ENCODE measurements at regions not wholly inside any gene's neighbourhood (a gene's known extent, or its start where the extent isn't known, plus 50 kb on each side); places are given as distances from the start of the nearest gene placed in this dataset.

DNA sequence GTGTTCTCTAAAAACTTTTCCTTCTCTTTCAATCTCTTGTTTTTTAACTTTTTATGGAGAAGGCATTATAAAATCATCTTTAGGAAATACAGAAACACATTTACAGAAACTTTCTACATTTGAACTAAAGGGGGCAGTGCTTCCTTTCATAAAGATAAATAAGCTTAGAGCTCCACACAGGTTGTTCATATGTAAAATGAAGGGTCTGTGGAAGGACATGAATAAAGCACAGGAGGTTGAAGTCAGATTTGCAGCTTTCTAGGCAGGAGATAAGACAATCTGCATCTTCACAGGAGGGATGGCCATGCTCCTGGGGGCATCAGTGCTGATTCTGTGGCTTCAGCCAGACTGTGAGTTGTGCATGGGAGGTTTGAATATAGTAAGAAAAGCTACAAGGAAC is 426.0 kb downstream of the DAD1 start:
- H3K4me1 ChIP-seq (ENCODE audit: control insufficient read depth, insufficient read depth, low read length, poor library complexity, severe bottlenecking): no peaks in the 10 kb centered on the region
- no peaks in the 10 kb centered on the region for H3K27me3 ChIP-seq (replicated peaks; ENCODE audit: control insufficient read depth, insufficient read depth, low read length, poor library complexity, severe bottlenecking)
- DNase-seq: no peak
- H3K9me3 ChIP-seq (ENCODE audit: control insufficient read depth, low read length): no peaks in the 10 kb centered on the region
- no peaks in the 10 kb centered on the region for H3K36me3 ChIP-seq (ENCODE audit: control insufficient read depth, insufficient read depth, low read length)
- no peak overlapping the region for H3K4me3 ChIP-seq (ENCODE audit: insufficient read depth, low read depth, low read length, poor library complexity, severe bottlenecking)
- no peak overlapping the region for H3K27ac ChIP-seq (ENCODE audit: insufficient read depth, low read length, poor library complexity, severe bottlenecking)

DNA sequence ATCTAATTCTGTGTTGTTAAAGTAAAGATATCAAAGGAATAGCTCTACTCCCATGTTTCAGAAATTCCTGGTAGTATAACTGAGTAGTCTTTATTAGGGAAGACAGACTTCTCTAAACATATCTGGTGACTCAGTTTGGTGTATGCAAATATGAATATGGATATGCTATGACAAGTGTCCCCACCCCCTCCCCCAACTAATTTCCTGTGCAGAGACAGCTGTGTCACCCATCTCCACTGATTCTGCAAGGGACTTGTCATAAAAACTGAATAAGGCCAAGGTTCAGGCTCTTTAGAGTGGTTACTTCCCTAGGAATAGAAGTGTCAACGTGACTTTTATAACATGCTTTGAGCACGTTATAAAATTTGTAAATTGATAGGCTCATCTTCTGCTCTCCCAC is 429.1 kb downstream of the DAD1 start:
- H3K9me3 ChIP-seq (ENCODE audit: control insufficient read depth, low read length): no peaks in the 10 kb centered on the region
- no peak overlapping the region for H3K27ac ChIP-seq (ENCODE audit: insufficient read depth, low read length, poor library complexity, severe bottlenecking)

DNA sequence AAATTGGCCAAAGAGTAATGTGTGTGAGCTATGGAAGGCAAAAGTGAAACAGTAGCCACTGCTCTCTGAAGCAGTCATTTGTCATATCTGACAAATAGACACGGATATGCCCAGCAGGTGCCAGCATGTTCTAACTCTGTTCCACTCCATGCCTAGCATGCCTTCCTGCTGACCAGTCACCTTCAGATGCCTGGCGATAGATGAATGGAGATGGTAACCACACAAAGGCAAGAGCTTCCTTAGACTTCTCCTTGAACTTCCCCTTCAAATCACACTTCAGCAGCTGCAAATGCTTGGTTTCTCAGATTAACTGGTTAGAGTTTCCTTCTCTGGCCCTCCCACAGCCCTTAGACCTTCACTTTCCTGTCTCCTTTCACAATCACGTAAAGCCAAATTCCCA is 429.9 kb downstream of the DAD1 start:
- Histone ChIP-seq H3K36me3 (ENCODE audit: control insufficient read depth, insufficient read depth, low read length) (no peaks in the 10 kb centered on the region), H3K4me3 (ENCODE audit: insufficient read depth, low read depth, low read length, poor library complexity, severe bottlenecking) (no peak overlapping the region), H3K4me1 (ENCODE audit: control insufficient read depth, insufficient read depth, low read length, poor library complexity, severe bottlenecking) (no peaks in the 10 kb centered on the region), H3K27ac (ENCODE audit: insufficient read depth, low read length, poor library complexity, severe bottlenecking) (no peak overlapping the region), H3K27me3 (replicated peaks; ENCODE audit: control insufficient read depth, insufficient read depth, low read length, poor library complexity, severe bottlenecking) (no peaks in the 10 kb centered on the region), H3K9me3 (ENCODE audit: control insufficient read depth, low read length) (no peaks in the 10 kb centered on the region)
- no peak for DNase-seq

More for the DNA sequence above, 429.1 kb downstream of the DAD1 start:
- H3K36me3 ChIP-seq (ENCODE audit: control insufficient read depth, insufficient read depth, low read length): no peaks in the 10 kb centered on the region
- no peaks in the 10 kb centered on the region for H3K4me1 ChIP-seq (ENCODE audit: control insufficient read depth, insufficient read depth, low read length, poor library complexity, severe bottlenecking)
- DNase-seq: no peak
- H3K4me3 ChIP-seq (ENCODE audit: insufficient read depth, low read depth, low read length, poor library complexity, severe bottlenecking): no peak overlapping the region
- no peaks in the 10 kb centered on the region for H3K27me3 ChIP-seq (replicated peaks; ENCODE audit: control insufficient read depth, insufficient read depth, low read length, poor library complexity, severe bottlenecking)

DNA sequence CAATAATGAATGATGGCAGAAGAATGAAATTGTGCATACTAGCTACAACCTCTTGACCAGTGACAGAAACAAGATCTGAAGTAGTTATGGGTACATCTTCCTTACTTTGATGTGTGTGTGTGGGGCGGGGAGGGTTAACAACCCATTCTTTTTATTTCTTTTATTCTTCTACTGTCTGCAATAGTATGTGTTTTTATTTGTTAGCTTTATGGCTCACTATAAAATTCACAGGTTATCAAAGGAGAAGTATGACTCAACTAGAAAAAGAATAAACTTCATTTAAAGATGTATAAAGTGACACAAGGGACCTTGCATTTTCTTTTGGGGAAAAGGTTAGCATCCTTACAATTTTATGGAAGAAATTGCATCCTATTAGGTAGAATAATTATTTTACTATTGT is 430.5 kb downstream of the DAD1 start:
- no peak overlapping the region for H3K4me3 ChIP-seq (ENCODE audit: insufficient read depth, low read depth, low read length, poor library complexity, severe bottlenecking)
- H3K36me3 ChIP-seq (ENCODE audit: control insufficient read depth, insufficient read depth, low read length): no peaks in the 10 kb centered on the region
- H3K27ac ChIP-seq (ENCODE audit: insufficient read depth, low read length, poor library complexity, severe bottlenecking): no peak overlapping the region
- no peak for DNase-seq
- no peaks in the 10 kb centered on the region for H3K27me3 ChIP-seq (replicated peaks; ENCODE audit: control insufficient read depth, insufficient read depth, low read length, poor library complexity, severe bottlenecking)
- H3K4me1 ChIP-seq (ENCODE audit: control insufficient read depth, insufficient read depth, low read length, poor library complexity, severe bottlenecking): no peaks in the 10 kb centered on the region
- no peaks in the 10 kb centered on the region for H3K9me3 ChIP-seq (ENCODE audit: control insufficient read depth, low read length)

DNA sequence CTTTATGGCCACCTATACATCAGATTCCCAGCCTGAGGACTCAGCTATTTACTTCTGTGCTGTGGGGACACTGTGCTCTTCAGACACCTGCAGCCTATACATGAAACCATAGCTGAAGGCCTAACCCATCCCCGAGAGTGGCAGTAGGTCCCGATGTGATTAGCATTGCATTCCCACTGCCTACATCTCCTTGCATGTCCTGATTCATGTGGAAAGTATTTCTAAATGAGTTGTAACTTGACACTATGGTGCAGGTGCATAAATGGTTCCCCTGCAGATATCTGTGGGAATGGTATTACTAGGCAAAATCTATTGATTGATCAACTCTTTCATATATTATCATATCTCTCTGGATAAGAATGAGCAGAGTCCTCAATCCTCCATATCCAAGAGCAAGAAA is 433.5 kb downstream of the DAD1 start:
- Histone ChIP-seq H3K36me3 (ENCODE audit: control insufficient read depth, insufficient read depth, low read length) (no peaks in the 10 kb centered on the region), H3K27ac (ENCODE audit: insufficient read depth, low read length, poor library complexity, severe bottlenecking) (no peak overlapping the region), H3K27me3 (replicated peaks; ENCODE audit: control insufficient read depth, insufficient read depth, low read length, poor library complexity, severe bottlenecking) (no peaks in the 10 kb centered on the region), H3K9me3 (ENCODE audit: control insufficient read depth, low read length) (no peaks in the 10 kb centered on the region), H3K4me1 (ENCODE audit: control insufficient read depth, insufficient read depth, low read length, poor library complexity, severe bottlenecking) (no peaks in the 10 kb centered on the region), H3K4me3 (ENCODE audit: insufficient read depth, low read depth, low read length, poor library complexity, severe bottlenecking) (no peak overlapping the region)
- DNase-seq: no peak

DNA sequence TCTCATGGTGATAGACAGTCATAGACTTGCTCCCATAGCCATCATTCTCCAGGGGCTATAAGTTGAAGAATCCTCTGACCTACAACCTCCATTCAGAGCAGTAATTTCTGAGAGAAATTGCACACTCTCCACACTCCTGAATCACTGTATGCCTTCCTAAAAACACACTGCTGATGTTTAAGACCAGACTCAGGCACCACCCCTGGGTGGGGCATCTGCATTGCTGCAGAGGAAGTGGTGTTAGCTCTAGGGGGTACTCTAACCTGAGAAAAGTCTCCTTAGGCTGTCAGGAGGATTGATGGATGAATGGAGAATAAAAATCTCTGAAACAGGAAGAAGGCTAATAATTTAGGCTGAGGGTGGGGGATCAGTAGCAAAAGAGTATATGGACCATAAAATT is 436.1 kb downstream of the DAD1 start:
- H3K36me3 ChIP-seq (ENCODE audit: control insufficient read depth, insufficient read depth, low read length): no peaks in the 10 kb centered on the region
- no peaks in the 10 kb centered on the region for H3K9me3 ChIP-seq (ENCODE audit: control insufficient read depth, low read length)
- no peak for DNase-seq
- H3K27me3 ChIP-seq (replicated peaks; ENCODE audit: control insufficient read depth, insufficient read depth, low read length, poor library complexity, severe bottlenecking): no peaks in the 10 kb centered on the region
- H3K4me1 ChIP-seq (ENCODE audit: control insufficient read depth, insufficient read depth, low read length, poor library complexity, severe bottlenecking): no peaks in the 10 kb centered on the region
- no peak overlapping the region for H3K27ac ChIP-seq (ENCODE audit: insufficient read depth, low read length, poor library complexity, severe bottlenecking)
- no peak overlapping the region for H3K4me3 ChIP-seq (ENCODE audit: insufficient read depth, low read depth, low read length, poor library complexity, severe bottlenecking)

DNA sequence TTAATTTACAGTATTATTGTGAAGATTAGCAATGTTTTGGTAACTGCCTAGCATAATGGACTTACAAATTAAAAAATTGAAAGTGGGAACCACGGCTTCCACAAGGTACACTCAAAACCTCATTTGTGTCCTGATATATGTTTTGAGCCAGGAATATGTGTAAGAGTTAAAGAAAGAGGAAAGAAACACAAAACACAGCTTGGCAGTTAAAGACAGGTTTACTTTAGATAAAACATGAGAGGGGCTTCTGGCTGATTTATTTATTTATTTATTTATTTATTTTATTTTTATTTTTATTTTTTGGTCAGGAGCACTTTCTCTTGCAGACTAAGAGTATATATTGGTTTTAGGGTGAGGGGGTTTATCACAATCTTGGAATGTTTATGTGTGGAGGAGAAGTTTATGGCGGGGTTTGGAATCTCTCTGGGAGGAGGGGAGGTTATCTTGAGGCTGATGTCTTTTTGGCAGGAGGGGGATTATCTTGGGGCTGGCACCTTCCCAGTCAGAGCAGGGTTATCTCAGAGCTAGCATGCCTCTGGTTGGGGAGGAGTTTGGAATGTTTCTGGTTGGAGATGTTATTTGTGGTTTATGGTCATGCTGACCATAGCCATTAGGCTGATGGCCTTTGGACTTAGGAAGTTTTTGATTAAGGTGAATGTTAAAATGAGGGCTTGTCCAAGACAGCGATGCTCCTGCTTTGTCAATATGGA is 436.7 kb downstream of the DAD1 start:
- Histone ChIP-seq H3K4me3 (ENCODE audit: insufficient read depth, low read depth, low read length, poor library complexity, severe bottlenecking) (no peak overlapping the region), H3K36me3 (ENCODE audit: control insufficient read depth, insufficient read depth, low read length) (no peaks in the 10 kb centered on the region), H3K4me1 (ENCODE audit: control insufficient read depth, insufficient read depth, low read length, poor library complexity, severe bottlenecking) (no peaks in the 10 kb centered on the region), H3K27me3 (replicated peaks; ENCODE audit: control insufficient read depth, insufficient read depth, low read length, poor library complexity, severe bottlenecking) (no peaks in the 10 kb centered on the region), H3K9me3 (ENCODE audit: control insufficient read depth, low read length) (no peaks in the 10 kb centered on the region), H3K27ac (ENCODE audit: insufficient read depth, low read length, poor library complexity, severe bottlenecking) (no peak overlapping the region)
- no peak for DNase-seq

DNA sequence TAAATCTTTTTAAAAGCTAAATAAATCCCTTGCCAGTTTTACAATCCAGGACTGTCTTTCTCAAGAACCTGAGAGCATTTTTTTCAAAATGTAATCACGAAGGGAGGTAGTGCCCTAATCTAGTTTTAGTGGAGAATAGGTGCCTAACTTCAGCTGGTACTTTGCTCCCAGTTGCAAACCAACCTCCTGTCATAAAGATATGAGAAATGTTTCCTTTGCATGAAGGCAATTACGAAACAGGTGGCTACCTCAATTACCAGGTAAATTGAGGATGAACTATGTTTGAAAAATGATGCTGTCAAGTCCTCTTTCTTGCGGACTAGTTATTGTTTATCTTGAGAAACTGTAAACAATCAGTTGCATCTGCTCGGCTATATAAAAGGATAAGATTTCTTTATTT is 437.9 kb downstream of the DAD1 start:
- Histone ChIP-seq H3K27ac (ENCODE audit: insufficient read depth, low read length, poor library complexity, severe bottlenecking) (no peak overlapping the region), H3K27me3 (replicated peaks; ENCODE audit: control insufficient read depth, insufficient read depth, low read length, poor library complexity, severe bottlenecking) (no peaks in the 10 kb centered on the region), H3K9me3 (ENCODE audit: control insufficient read depth, low read length) (no peaks in the 10 kb centered on the region), H3K4me3 (ENCODE audit: insufficient read depth, low read depth, low read length, poor library complexity, severe bottlenecking) (no peak overlapping the region), H3K36me3 (ENCODE audit: control insufficient read depth, insufficient read depth, low read length) (no peaks in the 10 kb centered on the region), H3K4me1 (ENCODE audit: control insufficient read depth, insufficient read depth, low read length, poor library complexity, severe bottlenecking) (no peaks in the 10 kb centered on the region)
- DNase-seq: no peak

DNA sequence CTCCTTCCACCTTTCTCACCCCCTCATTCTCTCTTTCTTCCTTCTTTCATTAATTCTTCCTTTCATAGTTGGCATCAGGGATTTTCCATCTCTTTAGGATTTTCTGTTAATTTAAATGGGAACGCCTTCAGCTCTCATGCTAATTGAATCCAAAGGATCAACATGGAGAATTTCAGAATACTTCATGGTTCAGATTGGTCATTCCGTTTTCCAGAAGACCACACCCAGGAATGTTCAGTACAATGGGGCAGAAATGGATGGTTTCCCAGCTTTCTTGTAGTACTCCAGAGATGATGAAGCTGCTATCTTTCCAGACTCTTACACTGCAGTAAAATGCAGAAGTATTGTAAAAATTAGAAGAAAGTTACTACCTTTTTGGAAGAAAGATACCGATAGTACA is 440.0 kb downstream of the DAD1 start:
- Histone ChIP-seq H3K4me3 (ENCODE audit: insufficient read depth, low read depth, low read length, poor library complexity, severe bottlenecking) (no peak overlapping the region), H3K36me3 (ENCODE audit: control insufficient read depth, insufficient read depth, low read length) (no peaks in the 10 kb centered on the region), H3K4me1 (ENCODE audit: control insufficient read depth, insufficient read depth, low read length, poor library complexity, severe bottlenecking) (no peaks in the 10 kb centered on the region), H3K9me3 (ENCODE audit: control insufficient read depth, low read length) (no peaks in the 10 kb centered on the region), H3K27me3 (replicated peaks; ENCODE audit: control insufficient read depth, insufficient read depth, low read length, poor library complexity, severe bottlenecking) (no peaks in the 10 kb centered on the region), H3K27ac (ENCODE audit: insufficient read depth, low read length, poor library complexity, severe bottlenecking) (no peak overlapping the region)
- DNase-seq: no peak

DNA sequence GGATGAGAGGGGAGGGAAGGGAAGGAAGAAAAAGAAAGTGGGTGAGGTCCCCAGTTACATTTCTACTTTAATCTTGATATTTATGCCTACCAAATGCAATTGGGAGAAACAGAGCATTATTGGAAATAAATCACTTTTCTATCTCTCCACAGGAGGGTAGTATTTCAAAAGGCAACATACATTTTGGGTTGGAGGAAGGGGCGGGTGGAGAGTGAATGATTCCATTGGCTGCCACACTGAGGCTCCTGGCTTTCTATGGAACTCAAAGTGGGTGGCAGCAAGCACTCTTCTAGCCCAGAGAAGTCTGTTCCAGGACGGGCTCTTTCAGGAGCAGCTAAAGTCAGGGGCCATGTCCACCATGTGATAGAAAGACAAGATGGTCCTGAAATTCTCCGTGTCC is 441.3 kb downstream of the DAD1 start:
- no peaks in the 10 kb centered on the region for H3K4me1 ChIP-seq (ENCODE audit: control insufficient read depth, insufficient read depth, low read length, poor library complexity, severe bottlenecking)
- no peaks in the 10 kb centered on the region for H3K36me3 ChIP-seq (ENCODE audit: control insufficient read depth, insufficient read depth, low read length)
- H3K9me3 ChIP-seq (ENCODE audit: control insufficient read depth, low read length): no peaks in the 10 kb centered on the region
- peak overlapping the region; percentile 18 for H3K27ac ChIP-seq (ENCODE audit: insufficient read depth, low read length, poor library complexity, severe bottlenecking)
- no peaks in the 10 kb centered on the region for H3K27me3 ChIP-seq (replicated peaks; ENCODE audit: control insufficient read depth, insufficient read depth, low read length, poor library complexity, severe bottlenecking)
- no peak overlapping the region for H3K4me3 ChIP-seq (ENCODE audit: insufficient read depth, low read depth, low read length, poor library complexity, severe bottlenecking)
- no peak for DNase-seq

Measured in effector memory CD4-positive, alpha-beta T cell (primary cell).